Glutamatergic neuron (in vitro differentiated cells): ENCODE measurements at regions not wholly inside any gene's neighbourhood (a gene's known extent, or its start where the extent isn't known, plus 50 kb on each side); places are given as distances from the start of the nearest gene placed in this dataset.
"Not testable (repeated sequence)": the region's sequence is repeated elsewhere in the genome, so short reads cannot be mapped to it uniquely, and the experiment has no call there.

Source experiments
- DNase-seq: peaks from one replicate; pipeline ENCODE4 v3.0.0; 2022
- H3K27ac Mint-ChIP-seq: one replicate; pipeline ENCODE4 v1.8.0; 2020; ENCODE audit warnings: mild to moderate bottlenecking, mixed read lengths, inconsistent platforms; ENCODE audit not compliant: unreplicated experiment
- H3K27me3 Mint-ChIP-seq: one replicate; pipeline ENCODE4 v1.8.0; 2020; ENCODE audit warnings: mild to moderate bottlenecking, moderate library complexity, mixed read lengths, inconsistent platforms; ENCODE audit not compliant: unreplicated experiment
- H3K36me3 Mint-ChIP-seq: one replicate; pipeline ENCODE4 v1.8.0; 2020; ENCODE audit warnings: mild to moderate bottlenecking, mixed read lengths, inconsistent platforms; ENCODE audit not compliant: unreplicated experiment
- H3K4me1 Mint-ChIP-seq: one replicate; pipeline ENCODE4 v1.8.0; 2020; ENCODE audit warnings: mild to moderate bottlenecking, low read depth, mixed read lengths, inconsistent platforms; ENCODE audit not compliant: unreplicated experiment
- H3K4me3 Mint-ChIP-seq: one replicate; pipeline ENCODE4 v1.8.0; 2020; ENCODE audit warnings: mild to moderate bottlenecking, mixed read lengths, inconsistent platforms; ENCODE audit not compliant: unreplicated experiment
- H3K9me3 Mint-ChIP-seq: one replicate; pipeline ENCODE4 v1.8.0; 2020; ENCODE audit warnings: mild to moderate bottlenecking, moderate library complexity, mixed read lengths, inconsistent platforms; ENCODE audit not compliant: unreplicated experiment
- TF ChIP-seq, protein P1 (sequence below): fragments of 200-600 bp; sonication (generic); IDR thresholded peaks from one replicate; pipeline ENCODE4 v1.5.0; 2021; ENCODE audit not compliant: partially characterized antibody, unreplicated experiment

DNA sequence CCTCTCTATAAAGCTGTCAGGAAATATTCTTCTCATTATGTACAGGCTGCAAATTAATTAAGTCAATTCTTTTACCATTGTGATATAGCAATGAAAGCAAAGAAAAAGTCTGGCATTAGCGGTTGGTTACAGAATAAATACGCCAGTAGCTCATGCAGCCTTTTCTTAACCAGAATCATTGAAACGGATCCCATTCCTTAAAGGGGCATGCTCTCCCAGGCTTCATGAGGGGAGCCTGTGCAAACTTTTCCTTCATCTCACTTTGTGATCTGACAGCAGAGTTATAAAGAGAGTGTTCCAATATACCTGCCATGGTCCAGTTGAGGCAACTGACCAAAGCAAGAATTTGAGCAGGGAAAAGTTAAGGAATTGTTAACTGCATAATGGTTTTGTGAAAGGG is 337.7 kb downstream of the EMP1 start:
- Mint-ChIP-seq H3K4me1 (no peaks in the 10 kb centered on the region), H3K27ac (no peak overlapping the region), H3K4me3 (no peak overlapping the region), H3K9me3 (peaks cover 2% of the 10 kb centered on the region), H3K27me3 (peaks cover 2% of the 10 kb centered on the region), H3K36me3 (no peaks in the 10 kb centered on the region)
- no peak for DNase-seq
- TF ChIP-seq, protein P1, sequence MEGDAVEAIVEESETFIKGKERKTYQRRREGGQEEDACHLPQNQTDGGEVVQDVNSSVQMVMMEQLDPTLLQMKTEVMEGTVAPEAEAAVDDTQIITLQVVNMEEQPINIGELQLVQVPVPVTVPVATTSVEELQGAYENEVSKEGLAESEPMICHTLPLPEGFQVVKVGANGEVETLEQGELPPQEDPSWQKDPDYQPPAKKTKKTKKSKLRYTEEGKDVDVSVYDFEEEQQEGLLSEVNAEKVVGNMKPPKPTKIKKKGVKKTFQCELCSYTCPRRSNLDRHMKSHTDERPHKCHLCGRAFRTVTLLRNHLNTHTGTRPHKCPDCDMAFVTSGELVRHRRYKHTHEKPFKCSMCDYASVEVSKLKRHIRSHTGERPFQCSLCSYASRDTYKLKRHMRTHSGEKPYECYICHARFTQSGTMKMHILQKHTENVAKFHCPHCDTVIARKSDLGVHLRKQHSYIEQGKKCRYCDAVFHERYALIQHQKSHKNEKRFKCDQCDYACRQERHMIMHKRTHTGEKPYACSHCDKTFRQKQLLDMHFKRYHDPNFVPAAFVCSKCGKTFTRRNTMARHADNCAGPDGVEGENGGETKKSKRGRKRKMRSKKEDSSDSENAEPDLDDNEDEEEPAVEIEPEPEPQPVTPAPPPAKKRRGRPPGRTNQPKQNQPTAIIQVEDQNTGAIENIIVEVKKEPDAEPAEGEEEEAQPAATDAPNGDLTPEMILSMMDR, result no peak

DNA sequence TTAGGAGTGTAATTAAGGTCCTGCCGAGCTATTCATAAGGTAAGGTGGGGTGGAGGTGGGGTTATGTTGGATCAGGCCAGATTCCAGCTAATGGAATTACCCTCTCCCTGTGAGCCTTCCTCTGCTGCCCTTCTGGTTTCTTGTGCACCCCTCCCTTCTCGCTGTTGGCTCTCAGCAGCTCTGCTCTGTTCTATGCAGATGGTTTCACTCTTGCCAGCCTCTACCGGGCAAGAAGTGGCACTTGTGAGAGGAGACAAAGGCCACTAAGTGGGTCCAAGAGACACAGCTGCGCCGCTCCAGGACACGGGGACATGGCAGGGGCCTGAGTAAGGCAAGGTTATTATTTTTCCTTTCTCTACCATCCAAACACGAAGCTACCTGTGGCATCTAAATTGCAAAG is 334.4 kb downstream of the EMP1 start:
- H3K36me3 Mint-ChIP-seq, result no peaks in the 10 kb centered on the region
- peaks cover 5% of the 10 kb centered on the region for H3K27me3 Mint-ChIP-seq
- TF ChIP-seq, protein P1, result no peak
- no peak overlapping the region for H3K27ac Mint-ChIP-seq
- no peak for DNase-seq
- no peak overlapping the region for H3K4me3 Mint-ChIP-seq
- H3K9me3 Mint-ChIP-seq, result peaks cover 2% of the 10 kb centered on the region
- no peaks in the 10 kb centered on the region for H3K4me1 Mint-ChIP-seq

DNA sequence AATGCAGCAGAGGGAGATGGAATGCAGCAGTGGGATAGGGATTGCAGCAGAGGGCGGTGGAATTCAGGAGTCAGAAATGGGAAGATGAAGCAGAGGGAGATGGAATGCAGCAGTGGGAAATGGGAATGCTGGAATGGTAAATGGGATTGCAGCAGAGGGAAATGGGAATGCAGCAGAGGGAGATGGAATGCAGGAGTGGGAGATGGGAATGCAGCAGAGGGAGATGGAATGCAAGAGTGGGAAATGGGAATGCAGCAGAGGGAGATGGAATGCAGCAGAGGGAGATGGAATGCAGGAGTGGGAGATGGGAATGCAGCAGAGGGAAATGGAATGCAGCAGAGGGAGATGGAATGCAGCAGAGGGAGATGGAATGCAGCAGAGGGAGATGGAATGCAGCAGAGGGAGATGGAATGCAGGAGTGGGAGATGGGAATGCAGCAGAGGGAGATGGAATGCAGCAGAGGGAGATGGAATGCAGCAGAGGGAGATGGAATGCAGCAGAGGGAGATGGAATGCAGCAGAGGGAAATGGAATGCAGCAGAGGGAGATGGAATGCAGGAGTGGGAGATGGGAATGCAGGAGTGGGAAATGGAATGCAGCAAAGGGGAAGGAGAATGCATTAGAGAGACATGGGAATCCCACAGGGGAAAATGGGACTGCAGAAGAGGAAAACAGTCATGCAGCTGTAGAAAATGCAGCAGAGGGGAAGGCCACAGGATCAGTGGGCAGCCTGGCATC is 329.8 kb downstream of the EMP1 start:
- H3K9me3 Mint-ChIP-seq, H3K27ac Mint-ChIP-seq, H3K27me3 Mint-ChIP-seq, H3K4me3 Mint-ChIP-seq, H3K36me3 Mint-ChIP-seq, DNase-seq, H3K4me1 Mint-ChIP-seq: not testable (repeated sequence)

DNA sequence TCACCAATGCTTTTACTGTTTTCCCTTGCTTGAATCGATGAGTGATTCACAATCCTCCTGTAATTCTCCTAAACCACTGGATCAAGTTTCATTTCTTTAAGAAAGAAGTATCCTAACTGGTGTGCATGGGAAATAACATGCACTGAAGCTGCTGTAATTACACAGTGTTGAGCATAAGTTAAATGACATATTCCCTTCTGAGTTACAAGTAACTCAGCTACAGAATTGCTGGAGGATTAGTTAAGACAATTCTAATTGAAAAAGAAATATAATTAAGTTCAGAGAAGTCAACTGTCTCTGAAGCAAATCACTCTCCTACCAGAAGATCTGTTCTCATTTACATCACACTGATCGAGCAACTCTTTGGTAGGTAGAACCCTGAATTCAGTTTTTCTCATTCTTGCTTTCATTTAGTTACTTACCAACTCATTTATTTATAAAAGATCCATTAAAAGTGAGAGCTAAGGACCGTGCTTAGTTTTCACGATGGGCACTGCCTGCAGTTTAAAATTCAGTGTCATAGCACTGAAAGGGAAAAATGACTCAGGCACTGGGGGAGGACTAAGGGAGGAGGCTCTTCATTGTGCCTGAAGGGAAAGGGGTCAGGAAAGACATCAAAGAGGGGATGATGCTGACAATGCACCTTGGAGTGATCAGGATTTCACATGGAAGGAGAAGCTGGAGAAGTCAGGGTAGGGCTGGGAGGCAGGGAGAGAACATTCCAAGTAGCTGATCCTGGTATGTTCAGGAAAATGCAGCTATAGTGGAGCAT is 327.2 kb downstream of the EMP1 start:
- TF ChIP-seq, protein P1, result no peak
- no peaks in the 10 kb centered on the region for H3K4me1 Mint-ChIP-seq
- H3K9me3 Mint-ChIP-seq, result no peaks in the 10 kb centered on the region
- H3K36me3 Mint-ChIP-seq, result no peaks in the 10 kb centered on the region
- no peak for DNase-seq
- H3K27me3 Mint-ChIP-seq, result peaks cover 2% of the 10 kb centered on the region
- no peak overlapping the region for H3K27ac Mint-ChIP-seq
- H3K4me3 Mint-ChIP-seq, result no peak overlapping the region

DNA sequence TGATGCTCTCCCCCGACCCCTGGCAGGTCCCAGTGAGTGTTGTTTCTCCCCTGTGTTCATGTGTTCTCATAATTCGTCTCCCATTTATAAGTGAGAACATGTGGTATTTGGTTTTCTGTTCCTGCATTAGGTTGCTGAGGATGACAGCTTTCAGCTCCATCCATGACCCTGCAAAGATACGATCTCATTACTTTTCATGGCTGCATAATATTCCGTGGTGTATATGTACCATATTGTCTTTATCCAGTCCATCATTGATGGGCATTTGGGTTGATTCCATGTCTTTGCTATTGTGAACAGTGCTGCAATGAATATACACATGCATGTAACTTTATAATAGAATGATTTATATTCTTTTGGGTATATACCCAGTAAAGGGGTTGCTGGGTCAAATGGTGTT is 321.5 kb downstream of the EMP1 start:
- H3K27me3 Mint-ChIP-seq, H3K27ac Mint-ChIP-seq, H3K36me3 Mint-ChIP-seq, DNase-seq, H3K4me1 Mint-ChIP-seq, H3K4me3 Mint-ChIP-seq, H3K9me3 Mint-ChIP-seq: not testable (repeated sequence)

DNA sequence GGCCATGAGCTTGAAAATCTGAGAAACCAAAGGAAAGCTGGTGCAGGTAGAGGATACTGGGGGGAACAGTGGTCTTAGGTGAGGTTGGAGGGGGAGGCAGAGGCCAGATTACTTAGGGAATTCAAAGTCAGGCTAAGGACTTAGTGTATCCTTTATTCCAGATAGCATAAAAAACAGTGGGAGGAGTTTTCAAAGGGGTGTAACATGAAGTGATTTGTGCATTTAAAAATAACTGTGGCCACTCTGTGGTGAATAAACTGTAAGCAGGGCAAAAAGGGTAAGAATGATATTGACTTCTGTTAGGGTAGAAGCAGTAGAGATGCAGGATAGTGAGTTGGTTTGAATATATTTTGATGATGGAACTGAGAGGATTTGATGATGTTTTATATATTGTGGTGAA is 313.2 kb downstream of the EMP1 start:
- TF ChIP-seq, protein P1, result no peak
- DNase-seq, result no peak
- no peak overlapping the region for H3K27ac Mint-ChIP-seq
- H3K36me3 Mint-ChIP-seq, result no peaks in the 10 kb centered on the region
- H3K4me1 Mint-ChIP-seq, result no peaks in the 10 kb centered on the region
- H3K4me3 Mint-ChIP-seq, result no peak overlapping the region
- no peaks in the 10 kb centered on the region for H3K9me3 Mint-ChIP-seq
- no peaks in the 10 kb centered on the region for H3K27me3 Mint-ChIP-seq
